ENCODE measurements at regions not wholly inside any gene's neighbourhood (a gene's known extent, or its start where the extent isn't known, plus 50 kb on each side); places are given as distances from the start of the nearest gene placed in this dataset.
"Not testable (repeated sequence)": the region's sequence is repeated elsewhere in the genome, so short reads cannot be mapped to it uniquely, and the experiment has no call there.

DNA sequence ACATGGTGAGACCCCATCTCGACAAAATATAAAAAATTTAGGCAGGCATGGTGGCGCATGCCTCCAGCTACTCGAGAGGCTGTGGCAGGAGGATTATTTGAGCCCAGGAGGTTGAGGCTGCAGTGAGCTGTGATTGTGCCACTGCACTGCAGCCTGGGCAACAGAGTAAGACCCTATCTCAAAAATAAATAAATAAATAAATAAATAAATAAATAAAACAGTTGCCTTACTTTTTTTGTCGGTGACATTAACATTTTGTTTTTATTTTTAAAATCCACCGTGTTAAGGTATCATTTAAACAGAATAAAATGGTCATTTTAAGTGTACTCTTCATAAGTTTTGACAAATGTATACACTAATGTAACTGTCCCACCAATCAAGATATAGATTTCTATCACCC lies 57.0 kb downstream of the RASL11A start:
- no peak for DNase-seq

- DNase-seq, result no peak
Measured at GRCh38 chr13:27329210-27329609, 58.6 kb downstream of the RASL11A start.

- peak; percentile 62 for DNase-seq
Measured at GRCh38 chr13:27334774-27335435, 64.3 kb downstream of the RASL11A start.

- no peak for DNase-seq
Measured at GRCh38 chr13:27336014-27336673, 65.5 kb downstream of the RASL11A start.

GRCh38 chr13:27338207-27338606 lies 67.6 kb downstream of the RASL11A start:
- no peak for DNase-seq

DNA sequence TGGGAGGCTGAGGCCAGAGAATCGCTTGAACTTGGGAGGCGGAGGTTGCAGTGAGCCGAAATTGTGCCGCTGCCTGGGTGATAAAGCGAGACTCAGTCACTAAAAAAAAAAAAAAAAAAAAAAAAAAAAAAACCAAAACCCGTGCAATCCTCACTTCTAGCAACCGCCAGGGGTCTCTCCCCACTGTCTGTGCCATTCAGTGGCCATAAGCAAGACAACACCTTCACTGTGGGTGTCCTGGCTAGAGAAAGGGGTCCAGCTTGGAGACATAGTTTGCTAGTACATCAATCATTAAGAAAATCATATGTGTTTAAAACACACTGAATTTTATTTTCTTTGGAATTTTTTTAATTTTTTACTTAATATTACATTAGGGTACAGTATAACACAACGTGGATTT lies 68.2 kb downstream of the RASL11A start:
- DNase-seq, result no peak

GRCh38 chr13:27339299-27339698 lies 68.7 kb downstream of the RASL11A start:
- no peak for DNase-seq

GRCh38 chr13:27341616-27342015 lies 71.0 kb downstream of the RASL11A start:
- no peak for DNase-seq

DNA sequence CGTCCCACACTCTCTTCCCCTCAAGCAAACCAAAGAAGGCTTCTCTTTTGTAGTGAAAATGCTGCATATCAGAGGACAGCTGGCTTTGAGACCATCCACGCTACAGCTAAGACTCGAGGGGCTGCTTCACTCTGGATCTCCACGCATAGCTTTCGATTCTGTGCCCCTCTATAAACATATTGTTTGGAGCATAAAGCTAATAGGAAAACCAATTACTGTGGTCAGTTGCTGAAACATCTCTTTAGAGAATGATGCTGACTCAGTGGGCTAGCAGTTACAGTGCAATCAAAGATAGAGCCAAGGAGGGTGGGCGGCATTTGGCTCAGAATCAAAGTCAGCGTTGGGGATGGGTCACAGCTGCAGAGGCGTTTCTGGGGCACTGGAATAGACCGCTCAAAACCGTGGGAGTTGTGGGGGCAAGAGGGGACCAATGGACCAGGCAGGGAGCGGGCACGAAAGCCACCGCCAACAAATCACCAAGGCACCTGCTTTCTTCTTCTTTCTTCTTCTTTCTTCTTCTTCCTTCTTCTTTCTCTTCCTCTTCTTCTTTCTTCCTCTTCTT lies 76.7 kb downstream of the RASL11A start:
- DNase-seq, result no peak

DNA sequence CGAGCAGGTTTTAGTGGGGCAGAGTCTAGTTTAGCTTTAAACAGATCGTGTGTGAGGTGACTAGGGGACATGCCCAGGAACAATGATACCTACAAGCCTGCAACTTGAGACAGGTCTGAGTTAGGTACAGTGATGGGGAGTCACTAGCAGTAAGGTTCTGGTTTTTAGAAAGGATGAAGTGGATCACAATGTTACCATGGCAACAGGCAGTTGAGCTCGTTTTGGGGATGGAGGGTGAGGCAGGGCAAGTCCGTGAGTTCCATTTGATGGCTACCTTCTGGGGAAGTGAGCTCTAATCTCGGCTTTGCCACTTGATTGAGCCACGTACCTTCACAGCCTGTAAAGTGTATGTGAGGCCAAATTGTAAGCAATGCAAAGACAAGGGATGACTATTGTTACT lies 76.0 kb upstream of the GTF3A start:
- no peak for DNase-seq

DNA sequence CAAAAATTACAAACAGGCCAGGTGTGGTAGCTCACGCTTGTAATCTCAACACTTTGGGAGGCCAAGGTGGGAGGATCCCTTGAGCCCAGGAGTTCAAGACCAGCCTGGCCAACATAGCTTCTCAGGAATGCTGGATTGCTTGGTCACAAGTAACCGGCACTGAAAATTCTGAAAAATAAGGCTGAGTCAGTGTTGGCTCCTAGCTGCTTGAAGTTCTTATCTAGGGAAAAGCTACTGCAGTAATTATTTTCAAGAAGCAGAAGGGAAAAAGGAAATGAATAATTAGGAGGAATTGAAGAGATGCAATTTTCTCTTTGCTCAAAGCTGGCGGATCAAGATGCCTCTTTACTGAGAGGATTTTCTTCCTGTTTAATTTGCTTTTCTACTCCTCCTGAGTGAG lies 75.0 kb upstream of the GTF3A start:
- no peak for DNase-seq

- DNase-seq, result not testable (repeated sequence)
Measured at GRCh38 chr13:27350825-27351224, 73.6 kb upstream of the GTF3A start.

- no peak for DNase-seq
Measured at GRCh38 chr13:27352698-27353097, 71.7 kb upstream of the GTF3A start.

DNA sequence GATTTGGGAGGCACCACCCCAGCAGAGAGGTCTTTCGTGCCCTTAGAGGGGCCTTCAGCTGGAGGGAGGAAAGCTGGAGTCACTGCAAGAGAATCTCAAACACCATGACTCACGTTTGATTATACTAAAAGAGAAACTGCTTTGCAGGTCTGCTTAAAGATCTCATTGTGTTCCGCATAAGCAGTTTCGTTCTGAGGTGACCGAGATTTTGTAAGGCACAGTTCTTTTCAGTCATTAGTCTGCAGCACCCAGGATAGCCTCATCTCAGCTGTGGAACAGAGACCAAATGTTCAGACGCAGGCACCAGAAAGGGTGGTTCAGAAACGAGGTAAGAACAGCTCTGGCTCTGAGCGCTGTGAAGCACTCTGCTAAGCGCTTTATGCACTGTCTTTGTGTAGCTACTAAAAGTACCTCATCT lies 71.2 kb upstream of the GTF3A start:
- no peak for DNase-seq

DNA sequence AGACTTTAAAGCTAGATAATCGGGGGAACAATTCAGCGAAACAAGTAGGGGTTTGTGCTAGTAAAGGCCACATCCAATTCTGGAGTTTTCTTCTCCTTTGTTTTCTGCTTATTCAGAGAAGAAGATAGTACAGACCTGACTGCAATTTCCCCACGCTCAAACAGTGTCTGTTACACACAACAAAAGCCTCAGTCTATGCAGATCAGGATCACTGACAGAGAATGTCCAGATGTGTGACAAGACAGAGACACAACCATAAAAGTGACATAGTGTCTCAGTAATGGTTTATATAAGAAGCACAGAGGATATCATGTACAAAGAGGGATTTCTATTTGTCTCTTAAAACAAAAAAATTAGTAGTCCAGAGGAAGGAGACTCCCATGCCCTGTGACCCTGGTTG lies 70.7 kb upstream of the GTF3A start:
- no peak for DNase-seq

- DNase-seq, result no peak
Measured at GRCh38 chr13:27354379-27354778, 70.0 kb upstream of the GTF3A start.

GRCh38 chr13:27355894-27356293 lies 68.5 kb upstream of the GTF3A start:
- DNase-seq, result no peak

DNA sequence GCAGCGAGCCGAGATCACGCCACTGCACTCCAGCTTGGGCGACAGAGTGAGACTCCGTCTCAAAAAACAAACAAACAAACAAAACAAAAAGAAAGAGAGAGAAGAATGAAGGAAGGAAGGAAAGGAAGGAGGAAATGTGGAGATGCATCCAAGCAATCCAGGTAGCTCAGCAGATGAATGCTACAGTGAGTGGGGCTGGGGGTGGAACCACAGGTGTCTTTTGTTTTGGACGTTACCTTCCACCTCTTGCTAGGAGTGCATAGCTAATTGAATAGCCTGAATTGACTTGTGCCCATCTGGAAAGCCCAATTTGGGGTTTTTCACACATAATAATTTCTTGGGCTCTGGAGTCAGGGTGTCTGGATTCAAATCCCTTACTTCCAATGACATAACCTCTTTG lies 66.0 kb upstream of the GTF3A start:
- no peak for DNase-seq

GRCh38 chr13:27359199-27359821 lies 65.1 kb upstream of the GTF3A start:
- DNase-seq, result peak; percentile 34

- DNase-seq, result no peak
Measured at GRCh38 chr13:27360562-27360961, 63.9 kb upstream of the GTF3A start.

DNA sequence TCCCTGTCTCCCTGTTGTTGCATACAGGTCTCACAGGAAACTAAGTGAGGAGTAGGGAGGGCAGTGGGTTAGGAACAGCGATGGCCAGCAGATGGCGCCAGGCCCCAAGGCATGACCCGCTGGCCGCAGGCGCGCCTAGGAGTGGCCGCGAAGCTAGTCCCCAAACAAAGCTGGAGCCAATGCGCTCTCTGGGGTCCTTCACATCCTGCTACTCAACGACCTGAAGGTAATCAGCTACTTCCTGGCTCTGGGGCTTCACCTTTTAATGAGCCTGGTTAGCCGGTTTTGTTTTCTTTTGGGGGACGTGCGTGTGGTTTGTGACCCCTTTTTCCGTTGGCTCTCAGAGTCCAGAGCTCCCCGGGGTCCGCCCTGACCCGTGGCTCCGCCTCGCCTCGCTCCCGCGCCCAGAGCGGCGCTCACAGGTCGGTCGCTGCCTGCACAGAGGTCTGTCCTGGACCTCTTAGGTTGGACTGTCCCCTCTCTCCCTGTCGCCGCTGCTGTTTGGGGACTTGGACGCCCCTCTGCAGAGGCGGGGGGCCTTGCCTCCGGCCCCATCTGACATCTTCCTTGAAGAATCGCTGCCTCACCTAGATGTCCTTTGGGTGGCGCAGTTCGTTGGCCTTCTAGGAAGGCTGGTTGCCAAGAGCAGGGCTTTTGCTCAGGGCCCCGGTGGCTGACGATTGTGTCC lies 62.2 kb upstream of the GTF3A start:
- peak; percentile 85 for DNase-seq

- not testable (repeated sequence) for DNase-seq
Measured at GRCh38 chr13:27363637-27364036, 60.8 kb upstream of the GTF3A start.

DNA sequence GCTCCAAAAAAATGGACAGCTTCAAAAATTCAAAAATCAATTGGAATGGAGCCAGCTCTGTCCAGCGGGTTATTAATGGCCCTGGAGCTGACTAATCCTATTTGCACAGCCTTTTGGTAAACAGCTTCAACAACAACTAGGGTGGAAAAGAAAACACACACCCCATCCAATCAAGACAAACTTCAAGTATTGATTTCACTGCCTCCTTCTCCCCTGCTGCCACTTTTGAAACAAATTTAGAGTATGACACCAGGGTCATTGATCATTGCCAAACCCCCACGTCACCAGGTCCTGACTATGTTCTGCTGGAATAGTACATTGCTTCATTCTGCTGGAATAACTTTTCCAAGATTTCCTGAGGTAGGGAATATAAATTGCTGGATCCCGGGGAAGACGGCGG lies 56.8 kb upstream of the GTF3A start:
- no peak for DNase-seq

Data from NCI-H1092 (cell line).